Adipose tissue (tissue), 3 donors: ENCODE measurements at regions not wholly inside any gene's neighbourhood (a gene's known extent, or its start where the extent isn't known, plus 50 kb on each side); places are given as distances from the start of the nearest gene placed in this dataset.
"Not testable (repeated sequence)": the region's sequence is repeated elsewhere in the genome, so short reads cannot be mapped to it uniquely, and the experiment has no call there.

Source experiments
- H3K27ac ChIP-seq: one replicate; pipeline ENCODE4 v1.5.1; 2013; ENCODE audit warnings: low read depth, low read length
- WGBS, 3 donors: extraction: QIAGEN DNeasy Blood & Tissue Kit; methylation state at CpG; one replicate each; pipeline ENCODE4 v1.1.7; 2013; 5-methylcytosine and 5-hydroxymethylcytosine counted together
- donor health status: healthy with polysubstance abuse.
- donor health status: Bipolar disorder and iron deficiency.
- donor health status: healthy.

GRCh38 chr1:208446271-208446691 is 202.1 kb upstream of the PLXNA2 start:
- no peak overlapping the region for H3K27ac ChIP-seq
- 35 to 41% (median 39%) methylated on average over 5 of the region's 5 CpGs for WGBS, 3 donors

- H3K27ac ChIP-seq, result no peak overlapping the region
- WGBS, 3 donors, result 75 to 94% (median 92%) methylated on average over 4 of the region's 4 CpGs
These were observed 204.2 kb upstream of the PLXNA2 start for GRCh38 chr1:208448425-208448824.

GRCh38 chr1:208449951-208450350 is 205.8 kb upstream of the PLXNA2 start:
- WGBS, 3 donors, result 83 to 92% (median 90%) methylated on average over 7 of the region's 7 CpGs
- H3K27ac ChIP-seq, result no peak overlapping the region

- 69 to 75% (median 70%) methylated on average over 10 of the region's 10 CpGs for WGBS, 3 donors
- H3K27ac ChIP-seq, result no peak overlapping the region
These were observed 206.8 kb upstream of the PLXNA2 start for GRCh38 chr1:208450958-208451357.

- WGBS, 3 donors, result 45 to 67% (median 62%) methylated on average over 3 of the region's 3 CpGs
- H3K27ac ChIP-seq, result no peak overlapping the region
These were observed 211.6 kb upstream of the PLXNA2 start for GRCh38 chr1:208455821-208456220.

- H3K27ac ChIP-seq, result no peak overlapping the region
- WGBS, 3 donors, result 70 to 91% (median 87%) methylated on average over 2 of the region's 2 CpGs
These were observed 212.3 kb upstream of the PLXNA2 start for GRCh38 chr1:208456487-208456886.

GRCh38 chr1:208460823-208461222 is 216.6 kb upstream of the PLXNA2 start:
- whole genome bisulfite sequencing, 3 donors, result 67 to 76% (median 68%) methylated on average over 3 of the region's 3 CpGs
- no peak overlapping the region for H3K27ac ChIP-seq

GRCh38 chr1:208461680-208462079 is 217.5 kb upstream of the PLXNA2 start:
- 75 to 90% (median 87%) methylated on average over 4 of the region's 4 CpGs for WGBS, 3 donors
- no peak overlapping the region for H3K27ac ChIP-seq

GRCh38 chr1:208462761-208463160 is 218.6 kb upstream of the PLXNA2 start:
- H3K27ac ChIP-seq, result no peak overlapping the region
- WGBS, 3 donors, result 65 to 84% (median 84%) methylated on average over 6 of the region's 6 CpGs

- 81 to 93% (median 91%) methylated on average over 3 of the region's 3 CpGs for WGBS, 3 donors
- H3K27ac ChIP-seq, result no peak overlapping the region
These were observed 221.1 kb upstream of the PLXNA2 start for GRCh38 chr1:208465266-208465665.

GRCh38 chr1:208465786-208466590 is 221.8 kb upstream of the PLXNA2 start:
- H3K27ac ChIP-seq, result no peak overlapping the region
- 77 to 89% (median 80%) methylated on average over 4 of the region's 4 CpGs for WGBS, 3 donors

- 81 to 86% (median 86%) methylated on average over 7 of the region's 7 CpGs for WGBS, 3 donors
- no peak overlapping the region for H3K27ac ChIP-seq
These were observed 223.1 kb upstream of the PLXNA2 start for GRCh38 chr1:208467151-208467780.

- H3K27ac ChIP-seq, result no peak overlapping the region
These were observed 231.3 kb upstream of the PLXNA2 start for GRCh38 chr1:208475449-208475848.

GRCh38 chr1:208475951-208476845 is 232.0 kb upstream of the PLXNA2 start:
- 64 to 72% (median 70%) methylated on average over 5 of the region's 5 CpGs for WGBS, 3 donors
- H3K27ac ChIP-seq, result no peak overlapping the region

More at GRCh38 chr1:208475449-208475848, 231.3 kb upstream of the PLXNA2 start:
- WGBS, 3 donors, result 59 to 74% (median 59%) methylated on average over 4 of the region's 4 CpGs

GRCh38 chr1:208476846-208477170 is 232.6 kb upstream of the PLXNA2 start:
- H3K27ac ChIP-seq, result no peak overlapping the region
- 21 to 48% (median 39%) methylated on average over 2 of the region's 2 CpGs for WGBS, 3 donors

GRCh38 chr1:208479435-208479834 is 235.3 kb upstream of the PLXNA2 start:
- 31 to 75% (median 69%) methylated on average over 7 of the region's 7 CpGs for WGBS, 3 donors
- H3K27ac ChIP-seq, result no peak overlapping the region

GRCh38 chr1:208485512-208485911 is 241.3 kb upstream of the PLXNA2 start:
- no peak overlapping the region for H3K27ac ChIP-seq
- 69 to 75% (median 69%) methylated on average over 3 of the region's 3 CpGs for WGBS, 3 donors

- H3K27ac ChIP-seq, result no peak overlapping the region
These were observed 242.5 kb upstream of the PLXNA2 start for GRCh38 chr1:208486677-208487076.

- not testable (repeated sequence) for H3K27ac ChIP-seq
- 95 to 99% (median 97%) methylated on average over 10 to 29 of the region's 36 CpGs for WGBS, 3 donors
These were observed 244.2 kb upstream of the PLXNA2 start for GRCh38 chr1:208488432-208488831.
